AG10803 (cell line): ENCODE measurements at regions not wholly inside any gene's neighbourhood (a gene's known extent, or its start where the extent isn't known, plus 50 kb on each side); places are given as distances from the start of the nearest gene placed in this dataset.
"Not testable (repeated sequence)": the region's sequence is repeated elsewhere in the genome, so short reads cannot be mapped to it uniquely, and the experiment has no call there.

ENCODE experiments used
- DNase-seq: peaks from one replicate; pipeline ENCODE4 v3.0.0; 2010; ENCODE audit warnings: low read depth
- H3K4me3 ChIP-seq: 2 replicates; pipeline ENCODE4 v1.5.1; 2011; ENCODE audit warnings: mild to moderate bottlenecking, low read length, control low read depth
- CTCF ChIP-seq: conservative IDR thresholded peaks from 2 replicates; pipeline ENCODE4 v1.5.1; 2011; ENCODE audit warnings: mild to moderate bottlenecking, low read length, control low read depth, inconsistent platforms

- no peak for DNase-seq
- no peak for TF ChIP-seq CTCF
- no peak overlapping the region for H3K4me3 ChIP-seq
Observed at GRCh38 chr1:218931324-218931723, 242.4 kb upstream of the LYPLAL1 start.

- no peak overlapping the region for H3K4me3 ChIP-seq
- TF ChIP-seq CTCF: no peak
- peak; percentile 19 for DNase-seq
Observed at GRCh38 chr1:218933513-218933912, 240.2 kb upstream of the LYPLAL1 start.

GRCh38 chr1:218935408-218935807 is 238.3 kb upstream of the LYPLAL1 start:
- H3K4me3 ChIP-seq, DNase-seq: not testable (repeated sequence)

GRCh38 chr1:218938259-218938658 is 235.4 kb upstream of the LYPLAL1 start:
- no peak for TF ChIP-seq CTCF
- H3K4me3 ChIP-seq: no peak overlapping the region
- no peak for DNase-seq

- DNase-seq: no peak
Observed at GRCh38 chr1:218939095-218939494, 234.6 kb upstream of the LYPLAL1 start.

GRCh38 chr1:218942431-218942830 is 231.2 kb upstream of the LYPLAL1 start:
- H3K4me3 ChIP-seq: no peak overlapping the region
- DNase-seq: peak; percentile 11
- no peak for TF ChIP-seq CTCF

More at GRCh38 chr1:218939095-218939494, 234.6 kb upstream of the LYPLAL1 start:
- H3K4me3 ChIP-seq: no peak overlapping the region
- TF ChIP-seq CTCF: no peak

- no peak for DNase-seq
- no peak for TF ChIP-seq CTCF
- no peak overlapping the region for H3K4me3 ChIP-seq
Observed at GRCh38 chr1:218943371-218943770, 230.3 kb upstream of the LYPLAL1 start.

GRCh38 chr1:218945050-218945449 is 228.6 kb upstream of the LYPLAL1 start:
- H3K4me3 ChIP-seq: no peak overlapping the region
- no peak for DNase-seq
- no peak for TF ChIP-seq CTCF
